Spinal cord (tissue), 9 donors: ENCODE measurements at regions not wholly inside any gene's neighbourhood (a gene's known extent, or its start where the extent isn't known, plus 50 kb on each side); places are given as distances from the start of the nearest gene placed in this dataset.

Experiments used
- DNase-seq, 6 donors: peaks; one replicate each; pipeline versions ENCODE4 v3.0.0 to v3.0.0-alpha.2; 2013 to 2015; ENCODE audit warnings: low spot score in 6 of 6, low read depth in 4 of 6
- H3K27ac ChIP-seq: one replicate; pipeline ENCODE4 v1.5.1; 2013; ENCODE audit warnings: low read depth, low read length, control low read depth
- H3K27me3 ChIP-seq: one replicate; pipeline ENCODE4 v1.6.1; 2013; ENCODE audit warnings: low read length; ENCODE audit not compliant: control insufficient read depth, insufficient read depth
- H3K36me3 ChIP-seq: one replicate; pipeline ENCODE4 v1.6.1; 2013; ENCODE audit warnings: low read length; ENCODE audit not compliant: control insufficient read depth, insufficient read depth
- H3K4me1 ChIP-seq: one replicate; pipeline ENCODE4 v1.6.1; 2013; ENCODE audit warnings: low read length; ENCODE audit not compliant: control insufficient read depth, insufficient read depth
- H3K4me3 ChIP-seq: one replicate; pipeline ENCODE4 v1.5.1; 2013; ENCODE audit warnings: low read depth, low read length, control low read depth
- H3K9me3 ChIP-seq: one replicate; pipeline ENCODE4 v1.6.1; 2013; ENCODE audit warnings: low read length; ENCODE audit not compliant: control insufficient read depth, insufficient read depth
- WGBS: methylation state at CpG from one replicate; pipeline ENCODE4 v1.1.5; 2013; ENCODE audit warnings: missing lambda C conversion rate; ENCODE audit not compliant: insufficient coverage; 5-methylcytosine and 5-hydroxymethylcytosine counted together
- donor health status: healthy.

GRCh38 chr5:118558871-118559270 is 429.5 kb downstream of the DTWD2 start:
- Histone ChIP-seq H3K9me3 (no peaks in the 10 kb centered on the region), H3K4me1 (peaks cover 4% of the 10 kb centered on the region), H3K4me3 (no peak overlapping the region), H3K27ac (no peak overlapping the region), H3K36me3 (no peaks in the 10 kb centered on the region), H3K27me3 (no peaks in the 10 kb centered on the region)
- WGBS: no CpG with 5 or more reads among the region's 1 CpG
- no peak for DNase-seq

DNA sequence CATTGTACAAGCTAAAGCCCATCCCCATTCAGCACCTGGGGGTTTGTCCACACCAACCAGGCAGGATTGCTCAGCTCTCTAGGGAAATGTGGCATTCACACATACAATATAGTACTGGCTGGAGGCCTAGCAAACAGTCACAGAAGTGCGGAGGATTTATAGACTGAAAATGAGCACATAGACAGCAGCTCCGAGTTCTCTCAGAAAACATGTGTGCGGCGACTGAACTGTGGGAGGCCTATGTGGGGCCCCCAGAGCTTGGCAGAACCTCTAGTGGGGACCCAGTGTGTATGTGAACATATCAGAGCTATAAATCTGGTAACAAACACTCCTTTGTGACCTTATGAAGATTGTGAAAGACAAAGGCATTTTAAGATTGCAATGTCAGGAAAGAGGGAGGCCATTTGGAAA is 431.1 kb downstream of the DTWD2 start:
- 30% methylated on average over 4 of the region's 4 CpGs for WGBS
- H3K27me3 ChIP-seq: no peaks in the 10 kb centered on the region
- no peaks in the 10 kb centered on the region for H3K36me3 ChIP-seq
- no peak for DNase-seq
- H3K27ac ChIP-seq: no peak overlapping the region
- no peak overlapping the region for H3K4me3 ChIP-seq
- peaks cover 4% of the 10 kb centered on the region for H3K4me1 ChIP-seq
- H3K9me3 ChIP-seq: no peaks in the 10 kb centered on the region

GRCh38 chr5:118556792-118557191 is 431.6 kb downstream of the DTWD2 start:
- H3K27ac ChIP-seq: no peak overlapping the region
- peaks cover 4% of the 10 kb centered on the region for H3K4me1 ChIP-seq
- H3K27me3 ChIP-seq: no peaks in the 10 kb centered on the region
- H3K36me3 ChIP-seq: no peaks in the 10 kb centered on the region
- 69% methylated on average over 5 of the region's 5 CpGs for WGBS
- H3K9me3 ChIP-seq: no peaks in the 10 kb centered on the region
- DNase-seq: peak in 1 of 6 donors; percentile 57
- no peak overlapping the region for H3K4me3 ChIP-seq

DNA sequence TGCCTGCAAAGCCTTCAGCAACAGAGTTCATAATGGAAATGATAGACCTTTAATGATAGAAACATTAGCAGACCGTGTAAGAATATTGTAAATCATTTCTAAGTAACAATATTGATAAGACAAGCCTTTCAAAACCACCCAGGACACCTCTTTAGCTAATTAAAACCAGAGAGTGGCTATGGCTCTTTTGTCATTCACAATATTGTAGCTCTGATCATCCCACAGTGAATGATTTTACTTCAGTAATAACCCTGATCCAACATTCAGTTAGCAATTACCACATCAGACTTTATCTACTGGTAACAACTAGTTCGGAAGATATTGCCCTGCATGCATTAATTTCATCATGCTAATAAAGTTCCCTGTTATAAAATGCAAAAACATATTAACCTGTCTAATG is 432.6 kb downstream of the DTWD2 start:
- no peaks in the 10 kb centered on the region for H3K36me3 ChIP-seq
- H3K4me3 ChIP-seq: no peak overlapping the region
- no peak overlapping the region for H3K27ac ChIP-seq
- WGBS: no CpG with 5 or more reads among the region's 2 CpGs
- no peaks in the 10 kb centered on the region for H3K9me3 ChIP-seq
- peaks cover 4% of the 10 kb centered on the region for H3K4me1 ChIP-seq
- no peaks in the 10 kb centered on the region for H3K27me3 ChIP-seq
- peak in 1 of 6 donors; percentile 85 for DNase-seq

GRCh38 chr5:118554981-118555380 is 433.4 kb downstream of the DTWD2 start:
- H3K4me3 ChIP-seq: no peak overlapping the region
- H3K4me1 ChIP-seq: peaks cover 4% of the 10 kb centered on the region
- H3K9me3 ChIP-seq: no peaks in the 10 kb centered on the region
- no peaks in the 10 kb centered on the region for H3K27me3 ChIP-seq
- WGBS: 94% methylated on average over 2 of the region's 4 CpGs
- no peaks in the 10 kb centered on the region for H3K36me3 ChIP-seq
- DNase-seq: no peak
- H3K27ac ChIP-seq: no peak overlapping the region

- Histone ChIP-seq H3K27me3 (no peaks in the 10 kb centered on the region), H3K36me3 (no peaks in the 10 kb centered on the region), H3K4me1 (peaks cover 4% of the 10 kb centered on the region), H3K4me3 (no peak overlapping the region), H3K9me3 (no peaks in the 10 kb centered on the region), H3K27ac (no peak overlapping the region)
- DNase-seq: no peak
- no CpG with 5 or more reads among the region's 2 CpGs for whole genome bisulfite sequencing
These were observed 434.1 kb downstream of the DTWD2 start for GRCh38 chr5:118554241-118554640.

DNA sequence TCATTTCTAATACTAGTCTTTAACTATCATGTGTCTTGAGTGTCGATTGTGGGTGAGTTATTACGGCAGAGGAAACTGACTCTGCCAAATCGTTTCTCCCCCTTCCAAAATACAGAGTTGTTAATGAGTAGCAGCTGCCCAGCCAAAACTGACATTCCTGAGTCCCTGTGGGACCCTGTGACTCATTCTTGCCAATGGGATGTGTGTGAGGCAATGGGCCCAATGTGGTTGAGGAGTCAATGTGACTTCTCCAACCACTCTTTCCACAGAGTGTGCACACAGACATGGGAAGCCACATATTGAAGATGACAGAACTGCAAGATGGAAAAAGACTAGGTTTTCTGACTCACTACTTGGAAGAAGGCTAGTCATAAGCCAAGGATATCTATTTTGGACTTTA is 434.7 kb downstream of the DTWD2 start:
- WGBS: no CpG with 5 or more reads among the region's 3 CpGs
- Histone ChIP-seq H3K9me3 (no peaks in the 10 kb centered on the region), H3K36me3 (no peaks in the 10 kb centered on the region), H3K4me1 (peaks cover 4% of the 10 kb centered on the region), H3K27me3 (no peaks in the 10 kb centered on the region), H3K4me3 (no peak overlapping the region), H3K27ac (no peak overlapping the region)
- no peak for DNase-seq

- Histone ChIP-seq H3K36me3 (no peaks in the 10 kb centered on the region), H3K4me1 (peaks cover 4% of the 10 kb centered on the region), H3K9me3 (no peaks in the 10 kb centered on the region), H3K27ac (no peak overlapping the region), H3K4me3 (no peak overlapping the region), H3K27me3 (no peaks in the 10 kb centered on the region)
- DNase-seq: no peak
- no CpG with 5 or more reads among the region's 2 CpGs for WGBS
These were observed 435.5 kb downstream of the DTWD2 start for GRCh38 chr5:118552731-118553360.

DNA sequence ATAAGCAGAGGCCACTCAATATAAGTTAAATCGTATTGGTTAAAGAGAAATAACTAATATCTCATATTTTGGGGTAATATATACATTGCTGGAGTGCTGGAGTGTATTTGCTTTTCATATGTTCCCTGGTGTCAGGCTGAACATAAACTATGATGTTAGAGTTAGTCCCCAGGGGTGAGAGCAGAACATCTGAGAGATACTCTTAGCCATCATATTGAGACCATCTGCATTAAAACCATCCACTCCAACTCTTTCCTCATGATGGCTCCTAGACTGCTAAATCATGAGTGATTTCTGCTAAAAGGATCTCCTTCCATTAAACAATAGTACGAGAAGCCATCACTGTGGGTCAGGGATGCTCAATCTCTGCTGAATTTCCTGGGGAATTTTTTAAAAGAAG is 436.2 kb downstream of the DTWD2 start:
- Histone ChIP-seq H3K27me3 (no peaks in the 10 kb centered on the region), H3K36me3 (no peaks in the 10 kb centered on the region), H3K4me3 (no peak overlapping the region), H3K9me3 (no peaks in the 10 kb centered on the region), H3K27ac (no peak overlapping the region), H3K4me1 (peaks cover 2% of the 10 kb centered on the region)
- no CpG with 5 or more reads among the region's 2 CpGs for WGBS
- DNase-seq: no peak

GRCh38 chr5:118551716-118552115 is 436.6 kb downstream of the DTWD2 start:
- H3K4me1 ChIP-seq: no peaks in the 10 kb centered on the region
- DNase-seq: no peak
- no peaks in the 10 kb centered on the region for H3K9me3 ChIP-seq
- no peak overlapping the region for H3K4me3 ChIP-seq
- no peak overlapping the region for H3K27ac ChIP-seq
- no peaks in the 10 kb centered on the region for H3K36me3 ChIP-seq
- H3K27me3 ChIP-seq: no peaks in the 10 kb centered on the region
- WGBS: no CpG with 5 or more reads among the region's 1 CpG
